Sigmoid colon (tissue), 6 donors: ENCODE measurements at regions not wholly inside any gene's neighbourhood (a gene's known extent, or its start where the extent isn't known, plus 50 kb on each side); places are given as distances from the start of the nearest gene placed in this dataset.

Experiments used
- DNase-seq: peaks from one replicate; pipeline ENCODE4 v3.0.0-alpha.2; 2019
- H3K27ac ChIP-seq, 4 donors: fragments of 200-600 bp; sonication (generic); one replicate each; pipeline ENCODE4 v1.5.1; 2016 to 2019; ENCODE audit warnings: mild to moderate bottlenecking in 1 of 4
- H3K27me3 ChIP-seq, 3 donors: fragments of 200-600 bp; sonication (generic); one replicate each; pipeline ENCODE4 v1.5.1; 2019; ENCODE audit warnings: mild to moderate bottlenecking in 1 of 3
- H3K36me3 ChIP-seq, 4 donors: fragments of 200-600 bp; sonication (generic); one replicate each; pipeline ENCODE4 v1.5.1; 2016 to 2019
- H3K4me1 ChIP-seq, 4 donors: fragments of 200-600 bp; sonication (generic); one replicate each; pipeline ENCODE4 v1.5.1; 2017 to 2019
- H3K4me3 ChIP-seq, 4 donors: fragments of 200-600 bp; sonication (generic); one replicate each; pipeline ENCODE4 v1.5.1; 2017 to 2019; ENCODE audit warnings: mild to moderate bottlenecking in 2 of 4, moderate library complexity in 1 of 4
- H3K9me3 ChIP-seq, 4 donors: fragments of 200-600 bp in 3 of 4; sonication (generic) in 3 of 4; one replicate each; pipeline versions ENCODE4 v1.5.1 to v1.6.1; 2013 to 2019
- CTCF ChIP-seq, 4 experiments: fragments of 450-650 bp in 3 of 4; fragments of 200-600 bp in 1 of 4; IDR thresholded peaks; one replicate each; pipeline ENCODE4 v1.5.1; 2016 to 2019; ENCODE audit warnings: antibody characterized with exemption in 4 of 4, mild to moderate bottlenecking in 3 of 4, moderate library complexity in 2 of 4
- EP300 ChIP-seq, 4 donors: sonication (generic); formaldehyde crosslinking; IDR thresholded peaks; one replicate each; pipeline ENCODE4 v1.6.1; 2017; ENCODE audit warnings: antibody characterized with exemption in 4 of 4
- POLR2A ChIP-seq, 2 donors: fragments of 450-650 bp; IDR thresholded peaks; one replicate each; pipeline ENCODE4 v1.6.1; 2016; ENCODE audit warnings: antibody characterized with exemption in 2 of 2, mild to moderate bottlenecking in 2 of 2, moderate library complexity in 2 of 2
- POLR2AphosphoS5 ChIP-seq, 4 donors: sonication (generic); formaldehyde crosslinking; IDR thresholded peaks; one replicate each; pipeline ENCODE4 v1.6.1; 2017; ENCODE audit warnings: antibody characterized with exemption in 4 of 4
- WGBS, 2 donors: extraction: QIAGEN DNeasy Blood & Tissue Kit; methylation state at CpG; one replicate each; pipeline ENCODE4 v1.1.7; 2013; 5-methylcytosine and 5-hydroxymethylcytosine counted together
- intact Hi-C: fragments of 100-400 bp; cut with DNase I; formaldehyde crosslinking; loops from one replicate; pipeline ENCODE4 v1.15.1; 2023
- donor health status: healthy with polysubstance abuse.
- donor health status: healthy.

- Histone ChIP-seq H3K4me3 (no peak overlapping the region), H3K9me3 (peaks cover 0 to 4% (median 0%) of the 10 kb centered on the region in 4 donors), H3K36me3 (no peaks in the 10 kb centered on the region), H3K27me3 (no peaks in the 10 kb centered on the region), H3K4me1 (no peaks in the 10 kb centered on the region), H3K27ac (no peak overlapping the region)
- DNase-seq, result no peak
- intact Hi-C loops, result no loop called here
- no peak for TF ChIP-seq POLR2AphosphoS5 (IDR thresholded peaks at IDR 0.05)
- no peak for TF ChIP-seq CTCF (IDR thresholded peaks at IDR 0.05)
- no peak for TF ChIP-seq POLR2A (IDR thresholded peaks at IDR 0.05)
- TF ChIP-seq EP300 (IDR thresholded peaks at IDR 0.05), result no peak
- WGBS, 2 donors, result 23 to 71% methylated on average over 6 of the region's 6 CpGs
Measured at GRCh38 chr5:82622711-82623514, 344.8 kb upstream of the RPS23 start.

GRCh38 chr5:82622205-82622604, 344.1 kb upstream of the RPS23 start:
- DNase-seq, result no peak
- TF ChIP-seq EP300 (IDR thresholded peaks at IDR 0.05) (no peak), POLR2AphosphoS5 (IDR thresholded peaks at IDR 0.05) (no peak), CTCF (IDR thresholded peaks at IDR 0.05) (no peak), POLR2A (IDR thresholded peaks at IDR 0.05) (no peak)
- Histone ChIP-seq H3K4me1 (no peaks in the 10 kb centered on the region), H3K36me3 (no peaks in the 10 kb centered on the region), H3K4me3 (no peak overlapping the region), H3K27me3 (no peaks in the 10 kb centered on the region), H3K27ac (no peak overlapping the region), H3K9me3 (peaks cover 0 to 4% (median 0%) of the 10 kb centered on the region in 4 donors)
- 88 to 93% methylated on average over 4 of the region's 4 CpGs for WGBS, 2 donors
- intact Hi-C loops, result no loop called here

GRCh38 chr5:82620957-82621600, 342.9 kb upstream of the RPS23 start:
- 34 to 51% methylated on average over 3 of the region's 3 CpGs for WGBS, 2 donors
- peaks cover 0 to 4% (median 0%) of the 10 kb centered on the region in 4 donors for H3K9me3 ChIP-seq
- DNase-seq, result no peak
- H3K4me1 ChIP-seq, result no peaks in the 10 kb centered on the region
- no peak overlapping the region for H3K27ac ChIP-seq
- H3K4me3 ChIP-seq, result no peak overlapping the region
- no peak for TF ChIP-seq EP300 (IDR thresholded peaks at IDR 0.05)
- TF ChIP-seq POLR2AphosphoS5 (IDR thresholded peaks at IDR 0.05), result no peak
- TF ChIP-seq POLR2A (IDR thresholded peaks at IDR 0.05), result no peak
- TF ChIP-seq CTCF (IDR thresholded peaks at IDR 0.05), result no peak
- no peaks in the 10 kb centered on the region for H3K36me3 ChIP-seq
- intact Hi-C loops, result no loop called here
- H3K27me3 ChIP-seq, result no peaks in the 10 kb centered on the region

GRCh38 chr5:82619097-82619496, 340.9 kb upstream of the RPS23 start:
- TF ChIP-seq CTCF (IDR thresholded peaks at IDR 0.05) (no peak), EP300 (IDR thresholded peaks at IDR 0.05) (no peak), POLR2A (IDR thresholded peaks at IDR 0.05) (no peak), POLR2AphosphoS5 (IDR thresholded peaks at IDR 0.05) (no peak)
- intact Hi-C loops, result no loop called here
- peaks cover 0 to 4% (median 0%) of the 10 kb centered on the region in 4 donors for H3K9me3 ChIP-seq
- no peak overlapping the region for H3K4me3 ChIP-seq
- DNase-seq, result no peak
- WGBS, 2 donors, result 92 to 94% methylated on average over 3 of the region's 3 CpGs
- H3K36me3 ChIP-seq, result no peaks in the 10 kb centered on the region
- H3K27me3 ChIP-seq, result no peaks in the 10 kb centered on the region
- H3K27ac ChIP-seq, result no peak overlapping the region
- no peaks in the 10 kb centered on the region for H3K4me1 ChIP-seq
